Gastrocnemius medialis (tissue), 4 donors: ENCODE measurements at regions not wholly inside any gene's neighbourhood (a gene's known extent, or its start where the extent isn't known, plus 50 kb on each side); places are given as distances from the start of the nearest gene placed in this dataset.
"Not testable (repeated sequence)": the region's sequence is repeated elsewhere in the genome, so short reads cannot be mapped to it uniquely, and the experiment has no call there.

Experiments used
- POLR2A ChIP-seq, 2 donors: fragments of 450-650 bp; IDR thresholded peaks; one replicate each; pipeline ENCODE4 v1.6.1; 2017; ENCODE audit warnings: antibody characterized with exemption in 2 of 2, mild to moderate bottlenecking in 2 of 2, moderate library complexity in 2 of 2
- TF ChIP-seq, protein P1 (sequence below), 5 experiments: fragments of 450-650 bp in 3 of 5; fragments of 200-600 bp in 2 of 5; sonication (generic) in 2 of 5; IDR thresholded peaks in 4 of 5; conservative IDR thresholded peaks in 1 of 5; 1 replicate in 4 of 5; 2 replicates in 1 of 5; pipeline ENCODE4 v1.5.1; 2016 to 2019; ENCODE audit warnings: antibody characterized with exemption in 5 of 5, mild to moderate bottlenecking in 3 of 5, moderate library complexity in 3 of 5

- TF ChIP-seq, protein P1, sequence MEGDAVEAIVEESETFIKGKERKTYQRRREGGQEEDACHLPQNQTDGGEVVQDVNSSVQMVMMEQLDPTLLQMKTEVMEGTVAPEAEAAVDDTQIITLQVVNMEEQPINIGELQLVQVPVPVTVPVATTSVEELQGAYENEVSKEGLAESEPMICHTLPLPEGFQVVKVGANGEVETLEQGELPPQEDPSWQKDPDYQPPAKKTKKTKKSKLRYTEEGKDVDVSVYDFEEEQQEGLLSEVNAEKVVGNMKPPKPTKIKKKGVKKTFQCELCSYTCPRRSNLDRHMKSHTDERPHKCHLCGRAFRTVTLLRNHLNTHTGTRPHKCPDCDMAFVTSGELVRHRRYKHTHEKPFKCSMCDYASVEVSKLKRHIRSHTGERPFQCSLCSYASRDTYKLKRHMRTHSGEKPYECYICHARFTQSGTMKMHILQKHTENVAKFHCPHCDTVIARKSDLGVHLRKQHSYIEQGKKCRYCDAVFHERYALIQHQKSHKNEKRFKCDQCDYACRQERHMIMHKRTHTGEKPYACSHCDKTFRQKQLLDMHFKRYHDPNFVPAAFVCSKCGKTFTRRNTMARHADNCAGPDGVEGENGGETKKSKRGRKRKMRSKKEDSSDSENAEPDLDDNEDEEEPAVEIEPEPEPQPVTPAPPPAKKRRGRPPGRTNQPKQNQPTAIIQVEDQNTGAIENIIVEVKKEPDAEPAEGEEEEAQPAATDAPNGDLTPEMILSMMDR (IDR thresholded peaks at IDR 0.05 in 4 of 5, conservative IDR thresholded peaks at IDR 0.05 in 1 of 5) = not testable (repeated sequence)
- TF ChIP-seq POLR2A (IDR thresholded peaks at IDR 0.05) = not testable (repeated sequence)
Measured at GRCh38 chr7:66458991-66459390, 169.7 kb upstream of the KCTD7 start.
